K562 (cell line): ENCODE measurements at regions not wholly inside any gene's neighbourhood (a gene's known extent, or its start where the extent isn't known, plus 50 kb on each side); places are given as distances from the start of the nearest gene placed in this dataset.

Source experiments
- C11orf30 ChIP-seq: fragments of 450-650 bp; IDR thresholded peaks from 2 replicates; pipeline ENCODE4 v1.6.1; 2016; ENCODE audit warnings: low read depth, mild to moderate bottlenecking
- MCM2 ChIP-seq: fragments of 450-650 bp; IDR thresholded peaks from 2 replicates; pipeline ENCODE4 v1.6.1; 2017; ENCODE audit warnings: low read depth, mild to moderate bottlenecking
- PPARD ChIP-seq: fragments of 250-450 bp; sonication (Bioruptor Pico); IDR thresholded peaks from 2 replicates; pipeline ENCODE4 v1.8.0; 2022; ENCODE audit warnings: inconsistent platforms, mild to moderate bottlenecking, moderate library complexity
- RBM14 ChIP-seq: fragments of 200-400 bp; formaldehyde crosslinking; IDR thresholded peaks from 2 replicates; pipeline ENCODE4 v1.6.1; 2018; ENCODE audit warnings: low read depth, mild to moderate bottlenecking, low read length, moderate library complexity, borderline replicate concordance; ENCODE audit not compliant: insufficient read depth
- RBM15 ChIP-seq: fragments of 200-400 bp; formaldehyde crosslinking; IDR thresholded peaks from 2 replicates; pipeline ENCODE4 v1.6.1; 2018; ENCODE audit warnings: mild to moderate bottlenecking, low read length, moderate library complexity; ENCODE audit not compliant: insufficient read depth
- ZNF644 ChIP-seq: fragments of 200-800 bp; sonication (Bioruptor generic); IDR thresholded peaks from 2 replicates; pipeline ENCODE4 v1.6.1; 2016; ENCODE audit warnings: low read depth, missing genetic modification characterization, missing compliant biosample characterization
- ZNF699 ChIP-seq: fragments of 250-450 bp; sonication (Bioruptor Pico); IDR thresholded peaks from 2 replicates; pipeline ENCODE4 v1.8.0; 2021; ENCODE audit warnings: mild to moderate bottlenecking, moderate library complexity; ENCODE audit not compliant: insufficient replicate concordance
- TF ChIP-seq, protein P1 (sequence below): fragments of 200-800 bp; sonication (Bioruptor generic); IDR thresholded peaks from 2 replicates; pipeline ENCODE4 v1.6.1; 2016; ENCODE audit warnings: missing genetic modification characterization, missing compliant biosample characterization
- TF ChIP-seq, protein P2 (sequence below): fragments of 250-450 bp; sonication (Bioruptor Pico); IDR thresholded peaks from 2 replicates; pipeline ENCODE4 v1.9.0; 2021; ENCODE audit warnings: mild to moderate bottlenecking
- TF ChIP-seq, protein P3 (sequence below): fragments of 250-450 bp; sonication (Bioruptor Pico); IDR thresholded peaks from 2 replicates; pipeline ENCODE4 v1.4.0; 2020; ENCODE audit warnings: mild to moderate bottlenecking, moderate library complexity

DNA sequence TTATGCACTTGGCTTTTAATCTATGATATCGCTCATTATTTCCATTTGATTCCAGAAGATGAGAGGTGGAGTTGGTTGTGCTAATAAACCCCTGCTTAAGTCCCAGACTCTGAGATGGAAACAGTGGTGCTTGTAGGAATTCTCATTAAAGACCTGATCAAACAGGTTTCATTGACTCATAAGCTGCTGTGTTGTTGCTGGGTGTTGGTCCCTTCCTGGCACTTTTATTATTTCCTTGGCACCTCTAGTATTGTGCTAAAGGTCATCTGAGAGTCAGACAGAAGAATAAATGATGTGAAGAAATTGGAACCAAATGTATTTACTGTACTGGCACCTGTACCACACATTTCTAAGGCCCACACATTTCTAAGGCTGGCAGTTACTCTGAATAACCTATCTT is 544.7 kb upstream of the NR3C2 start (continued):
- TF ChIP-seq, protein P1, sequence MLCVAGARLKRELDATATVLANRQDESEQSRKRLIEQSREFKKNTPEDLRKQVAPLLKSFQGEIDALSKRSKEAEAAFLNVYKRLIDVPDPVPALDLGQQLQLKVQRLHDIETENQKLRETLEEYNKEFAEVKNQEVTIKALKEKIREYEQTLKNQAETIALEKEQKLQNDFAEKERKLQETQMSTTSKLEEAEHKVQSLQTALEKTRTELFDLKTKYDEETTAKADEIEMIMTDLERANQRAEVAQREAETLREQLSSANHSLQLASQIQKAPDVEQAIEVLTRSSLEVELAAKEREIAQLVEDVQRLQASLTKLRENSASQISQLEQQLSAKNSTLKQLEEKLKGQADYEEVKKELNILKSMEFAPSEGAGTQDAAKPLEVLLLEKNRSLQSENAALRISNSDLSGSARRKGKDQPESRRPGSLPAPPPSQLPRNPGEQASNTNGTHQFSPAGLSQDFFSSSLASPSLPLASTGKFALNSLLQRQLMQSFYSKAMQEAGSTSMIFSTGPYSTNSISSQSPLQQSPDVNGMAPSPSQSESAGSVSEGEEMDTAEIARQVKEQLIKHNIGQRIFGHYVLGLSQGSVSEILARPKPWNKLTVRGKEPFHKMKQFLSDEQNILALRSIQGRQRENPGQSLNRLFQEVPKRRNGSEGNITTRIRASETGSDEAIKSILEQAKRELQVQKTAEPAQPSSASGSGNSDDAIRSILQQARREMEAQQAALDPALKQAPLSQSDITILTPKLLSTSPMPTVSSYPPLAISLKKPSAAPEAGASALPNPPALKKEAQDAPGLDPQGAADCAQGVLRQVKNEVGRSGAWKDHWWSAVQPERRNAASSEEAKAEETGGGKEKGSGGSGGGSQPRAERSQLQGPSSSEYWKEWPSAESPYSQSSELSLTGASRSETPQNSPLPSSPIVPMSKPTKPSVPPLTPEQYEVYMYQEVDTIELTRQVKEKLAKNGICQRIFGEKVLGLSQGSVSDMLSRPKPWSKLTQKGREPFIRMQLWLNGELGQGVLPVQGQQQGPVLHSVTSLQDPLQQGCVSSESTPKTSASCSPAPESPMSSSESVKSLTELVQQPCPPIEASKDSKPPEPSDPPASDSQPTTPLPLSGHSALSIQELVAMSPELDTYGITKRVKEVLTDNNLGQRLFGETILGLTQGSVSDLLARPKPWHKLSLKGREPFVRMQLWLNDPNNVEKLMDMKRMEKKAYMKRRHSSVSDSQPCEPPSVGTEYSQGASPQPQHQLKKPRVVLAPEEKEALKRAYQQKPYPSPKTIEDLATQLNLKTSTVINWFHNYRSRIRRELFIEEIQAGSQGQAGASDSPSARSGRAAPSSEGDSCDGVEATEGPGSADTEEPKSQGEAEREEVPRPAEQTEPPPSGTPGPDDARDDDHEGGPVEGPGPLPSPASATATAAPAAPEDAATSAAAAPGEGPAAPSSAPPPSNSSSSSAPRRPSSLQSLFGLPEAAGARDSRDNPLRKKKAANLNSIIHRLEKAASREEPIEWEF (CRISPR knock-in tag), result no peak
- TF ChIP-seq RBM15, result no peak
- no peak for TF ChIP-seq PPARD (CRISPR knock-in tag)
- TF ChIP-seq, protein P2, sequence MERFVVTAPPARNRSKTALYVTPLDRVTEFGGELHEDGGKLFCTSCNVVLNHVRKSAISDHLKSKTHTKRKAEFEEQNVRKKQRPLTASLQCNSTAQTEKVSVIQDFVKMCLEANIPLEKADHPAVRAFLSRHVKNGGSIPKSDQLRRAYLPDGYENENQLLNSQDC (CRISPR knock-in tag), result no peak
- TF ChIP-seq C11orf30, result no peak
- no peak for TF ChIP-seq ZNF699 (CRISPR knock-in tag)
- no peak for TF ChIP-seq RBM14
- no peak for TF ChIP-seq MCM2
- TF ChIP-seq, protein P3, sequence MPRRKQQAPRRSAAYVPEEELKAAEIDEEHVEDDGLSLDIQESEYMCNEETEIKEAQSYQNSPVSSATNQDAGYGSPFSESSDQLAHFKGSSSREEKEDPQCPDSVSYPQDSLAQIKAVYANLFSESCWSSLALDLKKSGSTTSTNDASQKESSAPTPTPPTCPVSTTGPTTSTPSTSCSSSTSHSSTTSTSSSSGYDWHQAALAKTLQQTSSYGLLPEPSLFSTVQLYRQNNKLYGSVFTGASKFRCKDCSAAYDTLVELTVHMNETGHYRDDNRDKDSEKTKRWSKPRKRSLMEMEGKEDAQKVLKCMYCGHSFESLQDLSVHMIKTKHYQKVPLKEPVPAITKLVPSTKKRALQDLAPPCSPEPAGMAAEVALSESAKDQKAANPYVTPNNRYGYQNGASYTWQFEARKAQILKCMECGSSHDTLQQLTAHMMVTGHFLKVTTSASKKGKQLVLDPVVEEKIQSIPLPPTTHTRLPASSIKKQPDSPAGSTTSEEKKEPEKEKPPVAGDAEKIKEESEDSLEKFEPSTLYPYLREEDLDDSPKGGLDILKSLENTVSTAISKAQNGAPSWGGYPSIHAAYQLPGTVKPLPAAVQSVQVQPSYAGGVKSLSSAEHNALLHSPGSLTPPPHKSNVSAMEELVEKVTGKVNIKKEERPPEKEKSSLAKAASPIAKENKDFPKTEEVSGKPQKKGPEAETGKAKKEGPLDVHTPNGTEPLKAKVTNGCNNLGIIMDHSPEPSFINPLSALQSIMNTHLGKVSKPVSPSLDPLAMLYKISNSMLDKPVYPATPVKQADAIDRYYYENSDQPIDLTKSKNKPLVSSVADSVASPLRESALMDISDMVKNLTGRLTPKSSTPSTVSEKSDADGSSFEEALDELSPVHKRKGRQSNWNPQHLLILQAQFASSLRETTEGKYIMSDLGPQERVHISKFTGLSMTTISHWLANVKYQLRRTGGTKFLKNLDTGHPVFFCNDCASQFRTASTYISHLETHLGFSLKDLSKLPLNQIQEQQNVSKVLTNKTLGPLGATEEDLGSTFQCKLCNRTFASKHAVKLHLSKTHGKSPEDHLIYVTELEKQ (CRISPR knock-in tag), result no peak
- no peak for TF ChIP-seq ZNF644 (tag)
- TF ChIP-seq, all 486 proteins: peak for 0
